BJ (cell line): ENCODE measurements at regions not wholly inside any gene's neighbourhood (a gene's known extent, or its start where the extent isn't known, plus 50 kb on each side); places are given as distances from the start of the nearest gene placed in this dataset.
A peak's percentile ranks its signal among the peaks of the same experiment; 100 is the strongest.

Source experiments
- CTCF ChIA-PET: fragments of 350-600 bp; formaldehyde crosslinking; extraction: SDS; loops from one replicate; lab custom pipeline; 2021; ENCODE audit warnings: antibody characterized with exemption, inconsistent platforms; lab: Yijun Ruan, JAX
- POLR2A ChIA-PET: fragments of 300-600 bp; sonication (Branson Sonifier 250); formaldehyde crosslinking; extraction: SDS; loops from one replicate; lab custom pipeline; 2021; ENCODE audit warnings: antibody characterized with exemption; lab: Charles Lee
- DNase-seq: peaks from one replicate; pipeline ENCODE4 v3.0.0-alpha.2; 2011; ENCODE audit warnings: low read depth
- H3K27me3 ChIP-seq: 2 replicates; pipeline ENCODE4 v1.6.0; 2011; ENCODE audit warnings: low read length; ENCODE audit not compliant: control insufficient read depth, insufficient read depth
- H3K36me3 ChIP-seq: 2 replicates; pipeline ENCODE4 v1.5.1; 2011; ENCODE audit warnings: low read length; ENCODE audit not compliant: control insufficient read depth, insufficient read depth
- H3K4me3 ChIP-seq: 2 replicates; pipeline ENCODE4 v1.5.1; 2011; ENCODE audit warnings: low read depth, mild to moderate bottlenecking, control low read depth, low read length
- CTCF ChIP-seq: IDR thresholded peaks from 2 replicates; pipeline ENCODE4 v1.5.1; 2011; ENCODE audit warnings: low read depth, mild to moderate bottlenecking, control low read depth, inconsistent platforms, low read length, moderate library complexity; ENCODE audit not compliant: insufficient read depth

GRCh38 chr10:33666686-33667480, 332.4 kb upstream of the NRP1 start:
- TF ChIP-seq CTCF = no peak
- DNase-seq = no peak
- CTCF ChIA-PET = no interaction called here
- H3K36me3 ChIP-seq = no peaks in the 10 kb centered on the region
- H3K27me3 ChIP-seq = no peaks in the 10 kb centered on the region
- POLR2A ChIA-PET = no interaction called here
- no peak overlapping the region for H3K4me3 ChIP-seq

GRCh38 chr10:33665501-33665900, 331.0 kb upstream of the NRP1 start:
- no peak for DNase-seq
- H3K36me3 ChIP-seq = no peaks in the 10 kb centered on the region
- TF ChIP-seq CTCF = no peak
- H3K27me3 ChIP-seq = no peaks in the 10 kb centered on the region
- no peak overlapping the region for H3K4me3 ChIP-seq
- ChIA-PET CTCF (no interaction called here), POLR2A (no interaction called here)

GRCh38 chr10:33664070-33664469, 329.6 kb upstream of the NRP1 start:
- TF ChIP-seq CTCF = no peak
- Histone ChIP-seq H3K4me3 (no peak overlapping the region), H3K27me3 (no peaks in the 10 kb centered on the region), H3K36me3 (no peaks in the 10 kb centered on the region)
- DNase-seq = no peak
- POLR2A ChIA-PET = no interaction called here
- CTCF ChIA-PET = interaction anchor here (1.3 kb wide), 1 partner anchor 10 kb away, joined by 3 read pairs; no protein-coding TSS in a partner anchor

- peak; percentile 67 for DNase-seq
- peak overlapping the region; percentile 20 for H3K4me3 ChIP-seq
- TF ChIP-seq CTCF = no peak
- no peaks in the 10 kb centered on the region for H3K27me3 ChIP-seq
- POLR2A ChIA-PET = interaction anchor here (0.5 to 0.6 kb wide), 2 partner anchors 327 to 341 kb away, joined by 5 to 6 read pairs; no protein-coding TSS in a partner anchor
- no peaks in the 10 kb centered on the region for H3K36me3 ChIP-seq
- CTCF ChIA-PET = interaction anchor here (1.0 kb wide), 1 partner anchor 388 kb away, joined by 3 read pairs; no protein-coding TSS in a partner anchor
These were observed 327.3 kb upstream of the NRP1 start for GRCh38 chr10:33661580-33662336.

- H3K4me3 ChIP-seq = no peak overlapping the region
- no peak for TF ChIP-seq CTCF
- H3K36me3 ChIP-seq = no peaks in the 10 kb centered on the region
- no peaks in the 10 kb centered on the region for H3K27me3 ChIP-seq
- DNase-seq = no peak
- ChIA-PET CTCF (no interaction called here), POLR2A (no interaction called here)
These were observed 325.9 kb upstream of the NRP1 start for GRCh38 chr10:33660329-33660728.
